SK-N-SH (cell line): ENCODE measurements at regions not wholly inside any gene's neighbourhood (a gene's known extent, or its start where the extent isn't known, plus 50 kb on each side); places are given as distances from the start of the nearest gene placed in this dataset.

ENCODE experiments used
- CTCF ChIA-PET: fragments of 300-600, 350-600 bp; formaldehyde crosslinking; extraction: SDS; loops from one replicate; lab custom pipeline; 2021; lab: Yijun Ruan, JAX
- POLR2A ChIA-PET: fragments of 350-600 bp; sonication (Branson Sonifier 250); formaldehyde crosslinking; extraction: SDS; loops from one replicate; lab custom pipeline; 2020; ENCODE audit warnings: antibody characterized with exemption, inconsistent platforms; lab: Yijun Ruan, JAX
- DNase-seq: peaks from one replicate; pipeline ENCODE4 v3.0.0; 2012
- H2AFZ ChIP-seq: fragments of 200-600 bp; sonication (generic); 2 replicates; pipeline ENCODE4 v1.8.1; 2016; ENCODE audit warnings: antibody characterized with exemption, mild to moderate bottlenecking, low read depth
- H3F3A ChIP-seq: fragments of 200-600 bp; sonication (generic); replicated peaks from 2 replicates; pipeline ENCODE3; 2016; ENCODE audit warnings: antibody characterized with exemption, mild to moderate bottlenecking; ENCODE audit not compliant: insufficient read depth
- H3K27ac ChIP-seq, 2 experiments: fragments of 200-500 bp in 1 of 2; fragments of 200-600 bp in 1 of 2; sonication (Bioruptor generic) in 1 of 2; sonication (generic), shearing (Covaris generic) in 1 of 2; 2 replicates each; pipeline versions ENCODE4 v1.5.1 to v1.6.1; 2014 to 2016; ENCODE audit warnings: low read depth in 2 of 2, inconsistent platforms in 1 of 2, low read length in 1 of 2, mild to moderate bottlenecking in 1 of 2, mixed read lengths in 1 of 2
- H3K27me3 ChIP-seq: fragments of 200-600 bp; sonication (generic), shearing (Covaris generic); 2 replicates; pipeline ENCODE4 v1.6.1; 2016; ENCODE audit warnings: mixed run types; ENCODE audit not compliant: insufficient read depth
- H3K36me3 ChIP-seq, 2 experiments: fragments of 200-500 bp in 1 of 2; fragments of 200-600 bp in 1 of 2; sonication (Bioruptor generic) in 1 of 2; sonication (generic) in 1 of 2; replicated peaks in 1 of 2; 2 replicates each; pipeline versions ENCODE3 to v1.5.1; 2014 to 2016; ENCODE audit warnings: low read length in 1 of 2, mild to moderate bottlenecking in 1 of 2; ENCODE audit not compliant: insufficient read depth in 2 of 2, control insufficient read depth in 1 of 2
- H3K4me1 ChIP-seq, 2 experiments: fragments of 200-500 bp in 1 of 2; fragments of 200-600 bp in 1 of 2; sonication (Bioruptor generic) in 1 of 2; sonication (generic), shearing (Covaris generic) in 1 of 2; 2 replicates each; pipeline versions ENCODE4 v1.5.1 to v1.6.1; 2014 to 2016; ENCODE audit warnings: low read depth in 1 of 2, low read length in 1 of 2, mixed run types in 1 of 2; ENCODE audit not compliant: insufficient read depth in 2 of 2, control insufficient read depth in 1 of 2
- H3K4me2 ChIP-seq: fragments of 200-600 bp; sonication (generic), shearing (Covaris generic); 2 replicates; pipeline ENCODE4 v1.6.1; 2017; ENCODE audit warnings: mixed run types
- H3K4me3 ChIP-seq, 2 experiments: fragments of 200-500 bp in 1 of 2; fragments of 200-600 bp in 1 of 2; sonication (Bioruptor generic) in 1 of 2; sonication (generic), shearing (Covaris generic) in 1 of 2; 2 replicates each; pipeline versions ENCODE4 v1.5.1 to v1.8.1; 2014 to 2016; ENCODE audit warnings: low read depth in 2 of 2, inconsistent platforms in 1 of 2, low read length in 1 of 2, mild to moderate bottlenecking in 1 of 2, mixed read lengths in 1 of 2, moderate library complexity in 1 of 2
- H3K79me2 ChIP-seq: fragments of 200-600 bp; sonication (generic); 2 replicates; pipeline ENCODE4 v1.8.1; 2017; ENCODE audit warnings: mild to moderate bottlenecking; ENCODE audit not compliant: insufficient read depth
- H3K9ac ChIP-seq: fragments of 200-600 bp; sonication (generic); 2 replicates; pipeline ENCODE4 v1.6.1; 2017; ENCODE audit warnings: mixed run types
- H3K9me2 ChIP-seq: fragments of 200-600 bp; sonication (generic); 2 replicates; pipeline ENCODE4 v1.6.1; 2017; ENCODE audit warnings: mixed run types
- H3K9me3 ChIP-seq: fragments of 200-600 bp; sonication (generic); 2 replicates; pipeline ENCODE4 v1.6.1; 2017; ENCODE audit warnings: mixed run types, mild to moderate bottlenecking, moderate library complexity
- H4K20me1 ChIP-seq: fragments of 200-600 bp; sonication (generic); 2 replicates; pipeline ENCODE4 v1.6.1; 2017; ENCODE audit warnings: mild to moderate bottlenecking, mixed run types; ENCODE audit not compliant: insufficient read depth
- CHD2 ChIP-seq: fragments of 150-350 bp; IDR thresholded peaks from 2 replicates; pipeline ENCODE4 v1.6.1; 2018; ENCODE audit warnings: low read length; ENCODE audit not compliant: partially characterized antibody
- FOXJ3 ChIP-seq: sonication (generic); formaldehyde crosslinking; IDR thresholded peaks from 2 replicates; pipeline ENCODE4 v1.5.1; 2020; ENCODE audit warnings: mild to moderate bottlenecking, missing genetic modification reagents
- MEF2A ChIP-seq: IDR thresholded peaks from 2 replicates; pipeline ENCODE4 v1.4.0; 2012; ENCODE audit warnings: low read depth, borderline replicate concordance
- RFX5 ChIP-seq: IDR thresholded peaks from 2 replicates; pipeline ENCODE4 v1.6.1; 2012; ENCODE audit warnings: mild to moderate bottlenecking, improper control_type of control experiment, low read length
- YY1 ChIP-seq: IDR thresholded peaks from 2 replicates; pipeline ENCODE4 v1.4.0; 2012; ENCODE audit warnings: low read depth, mild to moderate bottlenecking
- WGBS: methylation state at CpG from one replicate; pipeline ENCODE4 v1.1.6; 2017; ENCODE audit warnings: low lambda C conversion rate; 5-methylcytosine and 5-hydroxymethylcytosine counted together
- TF ChIP-seq, protein P1 (sequence below): IDR thresholded peaks from 2 replicates; pipeline ENCODE4 v1.6.1; 2012; ENCODE audit warnings: mild to moderate bottlenecking, low read depth, low read length, moderate library complexity
- TF ChIP-seq, protein P2 (sequence below): fragments of 150-350 bp; IDR thresholded peaks from 2 replicates; pipeline ENCODE4 v1.6.1; 2016; ENCODE audit warnings: mild to moderate bottlenecking, low read depth, low read length

DNA sequence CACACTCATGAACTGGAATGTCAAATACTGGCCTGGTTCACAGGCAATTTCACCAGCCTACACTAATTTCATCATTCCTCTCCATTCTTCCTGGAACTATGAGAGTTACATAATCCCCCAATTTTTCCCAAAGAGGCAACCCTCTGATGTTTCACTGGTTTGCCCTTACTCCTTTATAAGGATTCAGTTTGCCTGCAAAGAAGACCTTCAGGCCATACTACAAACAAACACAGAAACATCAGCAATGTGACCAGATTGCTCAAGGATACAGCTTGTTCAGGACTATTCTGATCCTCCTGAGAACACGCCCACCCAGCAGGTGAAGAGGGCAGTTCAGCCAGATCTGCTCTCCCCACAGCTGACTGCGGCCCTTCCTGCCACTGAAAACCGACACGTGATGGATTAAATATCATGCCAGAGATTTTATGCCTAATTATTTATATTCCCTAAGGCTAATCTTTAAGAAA, 215.5 kb downstream of the ETAA1 start:
- H3K4me1 ChIP-seq: no peaks in the 10 kb centered on the region; a peak in 2 of 4 replicates
- H3K27me3 ChIP-seq: no peaks in the 10 kb centered on the region
- ChIA-PET POLR2A (no interaction called here), CTCF (no interaction called here)
- H3K79me2 ChIP-seq: no peaks in the 10 kb centered on the region
- H3K9ac ChIP-seq: no peak overlapping the region
- no peaks in the 10 kb centered on the region for H4K20me1 ChIP-seq
- no peak for TF ChIP-seq MEF2A
- no peak for TF ChIP-seq YY1
- TF ChIP-seq RFX5: no peak
- TF ChIP-seq, all 33 proteins: peak for 0
- Histone ChIP-seq H3K27ac (no peak overlapping the region), H3F3A (no peaks in the 10 kb centered on the region), H3K4me3 (no peak overlapping the region), H3K36me3 (no peaks in the 10 kb centered on the region), H3K9me3 (no peaks in the 10 kb centered on the region), H3K9me2 (no peaks in the 10 kb centered on the region), H2AFZ (no peak overlapping the region), H3K4me2 (no peak overlapping the region)
- 80% methylated on average over 4 of the region's 4 CpGs for WGBS
- no peak for DNase-seq

DNA sequence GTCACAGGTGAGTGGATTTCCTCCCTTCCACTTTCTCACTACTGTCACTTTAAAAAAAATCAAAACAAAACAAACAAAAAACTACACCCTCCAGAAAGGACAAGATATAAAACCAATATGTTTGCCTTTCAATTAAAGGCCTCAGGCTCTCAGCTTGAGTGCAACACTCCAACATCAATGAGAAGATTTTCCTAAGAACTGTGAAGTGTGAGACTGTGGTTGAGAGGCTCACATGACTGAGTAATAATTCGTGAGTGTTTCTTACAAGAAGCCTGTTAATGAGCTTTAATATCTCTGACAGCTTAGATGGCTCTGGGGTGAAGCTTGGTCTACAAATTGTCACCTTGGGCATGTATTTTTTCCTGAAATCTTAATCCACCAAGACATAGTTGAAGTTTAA, 216.1 kb downstream of the ETAA1 start:
- Histone ChIP-seq H4K20me1 (no peaks in the 10 kb centered on the region), H3K4me2 (no peak overlapping the region), H3F3A (no peaks in the 10 kb centered on the region), H3K79me2 (no peaks in the 10 kb centered on the region), H3K9me2 (no peaks in the 10 kb centered on the region), H3K4me3 (no peak overlapping the region), H2AFZ (no peak overlapping the region), H3K27me3 (no peaks in the 10 kb centered on the region), H3K9me3 (no peaks in the 10 kb centered on the region), H3K9ac (no peak overlapping the region), H3K4me1 (no peaks in the 10 kb centered on the region; a peak in 2 of 4 replicates), H3K36me3 (no peaks in the 10 kb centered on the region), H3K27ac (no peak overlapping the region)
- ChIA-PET CTCF (no interaction called here), POLR2A (interaction anchor here (0.6 kb wide), 1 partner anchor 187 kb away, joined by 4 read pairs; no protein-coding TSS in a partner anchor)
- DNase-seq: no peak
- 67% methylated on average over 1 of the region's 1 CpG for WGBS
- TF ChIP-seq FOXJ3 (CRISPR knock-in tag): no peak
- TF ChIP-seq, protein P1, sequence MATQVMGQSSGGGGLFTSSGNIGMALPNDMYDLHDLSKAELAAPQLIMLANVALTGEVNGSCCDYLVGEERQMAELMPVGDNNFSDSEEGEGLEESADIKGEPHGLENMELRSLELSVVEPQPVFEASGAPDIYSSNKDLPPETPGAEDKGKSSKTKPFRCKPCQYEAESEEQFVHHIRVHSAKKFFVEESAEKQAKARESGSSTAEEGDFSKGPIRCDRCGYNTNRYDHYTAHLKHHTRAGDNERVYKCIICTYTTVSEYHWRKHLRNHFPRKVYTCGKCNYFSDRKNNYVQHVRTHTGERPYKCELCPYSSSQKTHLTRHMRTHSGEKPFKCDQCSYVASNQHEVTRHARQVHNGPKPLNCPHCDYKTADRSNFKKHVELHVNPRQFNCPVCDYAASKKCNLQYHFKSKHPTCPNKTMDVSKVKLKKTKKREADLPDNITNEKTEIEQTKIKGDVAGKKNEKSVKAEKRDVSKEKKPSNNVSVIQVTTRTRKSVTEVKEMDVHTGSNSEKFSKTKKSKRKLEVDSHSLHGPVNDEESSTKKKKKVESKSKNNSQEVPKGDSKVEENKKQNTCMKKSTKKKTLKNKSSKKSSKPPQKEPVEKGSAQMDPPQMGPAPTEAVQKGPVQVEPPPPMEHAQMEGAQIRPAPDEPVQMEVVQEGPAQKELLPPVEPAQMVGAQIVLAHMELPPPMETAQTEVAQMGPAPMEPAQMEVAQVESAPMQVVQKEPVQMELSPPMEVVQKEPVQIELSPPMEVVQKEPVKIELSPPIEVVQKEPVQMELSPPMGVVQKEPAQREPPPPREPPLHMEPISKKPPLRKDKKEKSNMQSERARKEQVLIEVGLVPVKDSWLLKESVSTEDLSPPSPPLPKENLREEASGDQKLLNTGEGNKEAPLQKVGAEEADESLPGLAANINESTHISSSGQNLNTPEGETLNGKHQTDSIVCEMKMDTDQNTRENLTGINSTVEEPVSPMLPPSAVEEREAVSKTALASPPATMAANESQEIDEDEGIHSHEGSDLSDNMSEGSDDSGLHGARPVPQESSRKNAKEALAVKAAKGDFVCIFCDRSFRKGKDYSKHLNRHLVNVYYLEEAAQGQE: no peak
- TF ChIP-seq, protein P2, sequence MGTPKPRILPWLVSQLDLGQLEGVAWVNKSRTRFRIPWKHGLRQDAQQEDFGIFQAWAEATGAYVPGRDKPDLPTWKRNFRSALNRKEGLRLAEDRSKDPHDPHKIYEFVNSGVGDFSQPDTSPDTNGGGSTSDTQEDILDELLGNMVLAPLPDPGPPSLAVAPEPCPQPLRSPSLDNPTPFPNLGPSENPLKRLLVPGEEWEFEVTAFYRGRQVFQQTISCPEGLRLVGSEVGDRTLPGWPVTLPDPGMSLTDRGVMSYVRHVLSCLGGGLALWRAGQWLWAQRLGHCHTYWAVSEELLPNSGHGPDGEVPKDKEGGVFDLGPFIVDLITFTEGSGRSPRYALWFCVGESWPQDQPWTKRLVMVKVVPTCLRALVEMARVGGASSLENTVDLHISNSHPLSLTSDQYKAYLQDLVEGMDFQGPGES: no peak

DNA sequence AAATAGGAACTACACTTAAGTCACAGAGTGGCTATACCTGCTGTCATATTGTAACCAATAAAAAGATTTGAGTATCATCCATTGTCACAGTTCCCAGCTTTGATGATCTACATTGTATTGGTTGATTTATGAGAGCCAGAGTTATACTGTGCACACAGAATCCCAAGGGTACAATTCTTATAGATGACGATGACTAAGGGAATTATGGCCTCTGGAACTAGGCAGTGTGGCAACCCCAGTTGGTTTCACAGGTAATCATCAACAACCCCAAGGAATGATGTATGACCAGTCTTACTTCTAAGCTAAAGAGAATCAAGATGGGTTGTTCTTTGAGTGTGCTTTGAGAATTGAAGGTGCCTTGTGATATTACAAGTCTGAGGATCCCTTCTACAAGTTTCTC, 217.3 kb downstream of the ETAA1 start:
- CTCF ChIA-PET: no interaction called here
- no peak overlapping the region for H3K27ac ChIP-seq
- no peak overlapping the region for H3K9ac ChIP-seq

More for the DNA sequence above, 217.3 kb downstream of the ETAA1 start:
- Histone ChIP-seq H3K9me3 (no peaks in the 10 kb centered on the region), H3K79me2 (no peaks in the 10 kb centered on the region), H3F3A (no peaks in the 10 kb centered on the region), H3K4me2 (no peak overlapping the region), H3K4me1 (no peaks in the 10 kb centered on the region; a peak in 2 of 4 replicates)
- no peak for DNase-seq
- no peak for TF ChIP-seq CHD2
- TF ChIP-seq, all 33 proteins: peak for 0
- WGBS: no CpG with 5 or more reads among the region's 1 CpG
- Histone ChIP-seq H4K20me1 (no peaks in the 10 kb centered on the region), H3K4me3 (no peak overlapping the region), H3K36me3 (no peaks in the 10 kb centered on the region), H3K27me3 (no peaks in the 10 kb centered on the region), H2AFZ (no peak overlapping the region), H3K9me2 (no peaks in the 10 kb centered on the region)
- POLR2A ChIA-PET: no interaction called here
